ENCODE measurements at regions not wholly inside any gene's neighbourhood (a gene's known extent, or its start where the extent isn't known, plus 50 kb on each side); places are given as distances from the start of the nearest gene placed in this dataset.
A peak's percentile ranks its signal among the peaks of the same experiment; 100 is the strongest.
"Not testable (repeated sequence)": the region's sequence is repeated elsewhere in the genome, so short reads cannot be mapped to it uniquely, and the experiment has no call there.

- Histone ChIP-seq H3K36me3 (ENCODE audit: control insufficient read depth, insufficient read depth, low read length) (no peaks in the 10 kb centered on the region), H3K4me3 (ENCODE audit: low read length) (no peak overlapping the region), H3K4me1 (ENCODE audit: control insufficient read depth, insufficient read depth, low read length) (no peaks in the 10 kb centered on the region), H3K27ac (ENCODE audit: low read length) (no peak overlapping the region), H3K27me3 (ENCODE audit: control insufficient read depth, insufficient read depth, low read length) (no peaks in the 10 kb centered on the region), H3K9me3 (replicated peaks; ENCODE audit: control insufficient read depth, low read depth, low read length) (no peaks in the 10 kb centered on the region)
- WGBS (ENCODE audit: insufficient coverage) = no CpG with 5 or more reads among the region's 1 CpG
- DNase-seq = no peak
Observed at GRCh38 chr1:102691592-102692090, 416.7 kb downstream of the COL11A1 start.

- no peaks in the 10 kb centered on the region for H3K36me3 ChIP-seq (ENCODE audit: control insufficient read depth, insufficient read depth, low read length)
- no CpG with 5 or more reads among the region's 2 CpGs for WGBS (ENCODE audit: insufficient coverage)
- no peak for DNase-seq
Observed at GRCh38 chr1:102687383-102687782, 420.9 kb downstream of the COL11A1 start.

GRCh38 chr1:102661481-102661880 lies 446.8 kb downstream of the COL11A1 start:
- Histone ChIP-seq H3K9me3 (replicated peaks; ENCODE audit: control insufficient read depth, low read depth, low read length) (no peaks in the 10 kb centered on the region), H3K4me3 (ENCODE audit: low read length) (no peak overlapping the region), H3K4me1 (ENCODE audit: control insufficient read depth, insufficient read depth, low read length) (no peaks in the 10 kb centered on the region), H3K27ac (ENCODE audit: low read length) (no peak overlapping the region), H3K27me3 (ENCODE audit: control insufficient read depth, insufficient read depth, low read length) (no peaks in the 10 kb centered on the region), H3K36me3 (ENCODE audit: control insufficient read depth, insufficient read depth, low read length) (no peaks in the 10 kb centered on the region)
- no peak for DNase-seq
- 95% methylated on average over 10 of the region's 13 CpGs for WGBS (ENCODE audit: insufficient coverage)

More at GRCh38 chr1:102687383-102687782, 420.9 kb downstream of the COL11A1 start:
- no peak overlapping the region for H3K4me3 ChIP-seq (ENCODE audit: low read length)
- H3K4me1 ChIP-seq (ENCODE audit: control insufficient read depth, insufficient read depth, low read length) = no peaks in the 10 kb centered on the region
- H3K27ac ChIP-seq (ENCODE audit: low read length) = no peak overlapping the region
- H3K27me3 ChIP-seq (ENCODE audit: control insufficient read depth, insufficient read depth, low read length) = no peaks in the 10 kb centered on the region
- H3K9me3 ChIP-seq (replicated peaks; ENCODE audit: control insufficient read depth, low read depth, low read length) = no peaks in the 10 kb centered on the region

GRCh38 chr1:102659876-102660483 lies 448.3 kb downstream of the COL11A1 start:
- not testable (repeated sequence) for H3K4me3 ChIP-seq (ENCODE audit: low read length); H3K4me1 ChIP-seq (ENCODE audit: control insufficient read depth, insufficient read depth, low read length); DNase-seq; H3K27me3 ChIP-seq (ENCODE audit: control insufficient read depth, insufficient read depth, low read length); H3K36me3 ChIP-seq (ENCODE audit: control insufficient read depth, insufficient read depth, low read length); H3K9me3 ChIP-seq (replicated peaks; ENCODE audit: control insufficient read depth, low read depth, low read length); H3K27ac ChIP-seq (ENCODE audit: low read length)
- WGBS (ENCODE audit: insufficient coverage) = 94% methylated on average over 26 of the region's 47 CpGs

- WGBS (ENCODE audit: insufficient coverage) = 85% methylated on average over 3 of the region's 8 CpGs
- H3K9me3 ChIP-seq (replicated peaks; ENCODE audit: control insufficient read depth, low read depth, low read length) = no peaks in the 10 kb centered on the region
- H3K27me3 ChIP-seq (ENCODE audit: control insufficient read depth, insufficient read depth, low read length) = no peaks in the 10 kb centered on the region
- no peak overlapping the region for H3K4me3 ChIP-seq (ENCODE audit: low read length)
- no peaks in the 10 kb centered on the region for H3K36me3 ChIP-seq (ENCODE audit: control insufficient read depth, insufficient read depth, low read length)
- H3K4me1 ChIP-seq (ENCODE audit: control insufficient read depth, insufficient read depth, low read length) = no peaks in the 10 kb centered on the region
- DNase-seq = no peak
- H3K27ac ChIP-seq (ENCODE audit: low read length) = no peak overlapping the region
Observed at GRCh38 chr1:102655034-102655433, 453.3 kb downstream of the COL11A1 start.

GRCh38 chr1:102640872-102641271 lies 467.4 kb downstream of the COL11A1 start:
- H3K4me3 ChIP-seq (ENCODE audit: low read length) = no peak overlapping the region
- no CpG with 5 or more reads among the region's 1 CpG for WGBS (ENCODE audit: insufficient coverage)
- H3K27ac ChIP-seq (ENCODE audit: low read length) = no peak overlapping the region
- no peaks in the 10 kb centered on the region for H3K27me3 ChIP-seq (ENCODE audit: control insufficient read depth, insufficient read depth, low read length)
- no peak for DNase-seq
- H3K9me3 ChIP-seq (replicated peaks; ENCODE audit: control insufficient read depth, low read depth, low read length) = no peaks in the 10 kb centered on the region
- no peaks in the 10 kb centered on the region for H3K4me1 ChIP-seq (ENCODE audit: control insufficient read depth, insufficient read depth, low read length)
- no peaks in the 10 kb centered on the region for H3K36me3 ChIP-seq (ENCODE audit: control insufficient read depth, insufficient read depth, low read length)

- Histone ChIP-seq H3K27ac (ENCODE audit: low read length) (no peak overlapping the region), H3K4me3 (ENCODE audit: low read length) (no peak overlapping the region), H3K9me3 (replicated peaks; ENCODE audit: control insufficient read depth, low read depth, low read length) (no peaks in the 10 kb centered on the region), H3K36me3 (ENCODE audit: control insufficient read depth, insufficient read depth, low read length) (no peaks in the 10 kb centered on the region), H3K4me1 (ENCODE audit: control insufficient read depth, insufficient read depth, low read length) (no peaks in the 10 kb centered on the region), H3K27me3 (ENCODE audit: control insufficient read depth, insufficient read depth, low read length) (no peaks in the 10 kb centered on the region)
- no peak for DNase-seq
- WGBS (ENCODE audit: insufficient coverage) = no CpG with 5 or more reads among the region's 1 CpG
Observed at GRCh38 chr1:102640312-102640711, 468.0 kb downstream of the COL11A1 start.

- no peak for DNase-seq
- no peak overlapping the region for H3K4me3 ChIP-seq (ENCODE audit: low read length)
- WGBS (ENCODE audit: insufficient coverage) = no CpG with 5 or more reads among the region's 3 CpGs
- H3K9me3 ChIP-seq (replicated peaks; ENCODE audit: control insufficient read depth, low read depth, low read length) = no peaks in the 10 kb centered on the region
- no peaks in the 10 kb centered on the region for H3K4me1 ChIP-seq (ENCODE audit: control insufficient read depth, insufficient read depth, low read length)
- no peak overlapping the region for H3K27ac ChIP-seq (ENCODE audit: low read length)
- no peaks in the 10 kb centered on the region for H3K36me3 ChIP-seq (ENCODE audit: control insufficient read depth, insufficient read depth, low read length)
- no peaks in the 10 kb centered on the region for H3K27me3 ChIP-seq (ENCODE audit: control insufficient read depth, insufficient read depth, low read length)
Observed at GRCh38 chr1:102631691-102632090, 476.6 kb downstream of the COL11A1 start.

- Histone ChIP-seq H3K27ac (ENCODE audit: low read length) (no peak overlapping the region), H3K9me3 (replicated peaks; ENCODE audit: control insufficient read depth, low read depth, low read length) (no peaks in the 10 kb centered on the region), H3K27me3 (ENCODE audit: control insufficient read depth, insufficient read depth, low read length) (no peaks in the 10 kb centered on the region), H3K36me3 (ENCODE audit: control insufficient read depth, insufficient read depth, low read length) (no peaks in the 10 kb centered on the region), H3K4me1 (ENCODE audit: control insufficient read depth, insufficient read depth, low read length) (no peaks in the 10 kb centered on the region), H3K4me3 (ENCODE audit: low read length) (no peak overlapping the region)
- DNase-seq = no peak
- WGBS (ENCODE audit: insufficient coverage) = no CpG with 5 or more reads among the region's 1 CpG
Observed at GRCh38 chr1:102630041-102630440, 478.3 kb downstream of the COL11A1 start.

- H3K9me3 ChIP-seq (replicated peaks; ENCODE audit: control insufficient read depth, low read depth, low read length) = no peaks in the 10 kb centered on the region
- no peaks in the 10 kb centered on the region for H3K27me3 ChIP-seq (ENCODE audit: control insufficient read depth, insufficient read depth, low read length)
- H3K4me1 ChIP-seq (ENCODE audit: control insufficient read depth, insufficient read depth, low read length) = no peaks in the 10 kb centered on the region
- H3K4me3 ChIP-seq (ENCODE audit: low read length) = no peak overlapping the region
- no peak overlapping the region for H3K27ac ChIP-seq (ENCODE audit: low read length)
- DNase-seq = peak; percentile 3
- H3K36me3 ChIP-seq (ENCODE audit: control insufficient read depth, insufficient read depth, low read length) = no peaks in the 10 kb centered on the region
- 45% methylated on average over 2 of the region's 5 CpGs for WGBS (ENCODE audit: insufficient coverage)
Observed at GRCh38 chr1:102628109-102628613, 480.2 kb downstream of the COL11A1 start.

- Histone ChIP-seq H3K36me3 (ENCODE audit: control insufficient read depth, insufficient read depth, low read length) (no peaks in the 10 kb centered on the region), H3K4me1 (ENCODE audit: control insufficient read depth, insufficient read depth, low read length) (no peaks in the 10 kb centered on the region), H3K27me3 (ENCODE audit: control insufficient read depth, insufficient read depth, low read length) (no peaks in the 10 kb centered on the region), H3K9me3 (replicated peaks; ENCODE audit: control insufficient read depth, low read depth, low read length) (no peaks in the 10 kb centered on the region), H3K27ac (ENCODE audit: low read length) (no peak overlapping the region), H3K4me3 (ENCODE audit: low read length) (no peak overlapping the region)
- whole genome bisulfite sequencing (ENCODE audit: insufficient coverage) = 50% methylated on average over 1 of the region's 2 CpGs
- DNase-seq = no peak
Observed at GRCh38 chr1:102627145-102627544, 481.2 kb downstream of the COL11A1 start.
